GM19324 (cell line): ENCODE measurements at regions not wholly inside any gene's neighbourhood (a gene's known extent, or its start where the extent isn't known, plus 50 kb on each side); places are given as distances from the start of the nearest gene placed in this dataset.

Source experiments
- ATAC-seq: cut with Tn5 transposase; IDR thresholded peaks from one replicate; pipeline ENCODE4 v1.9.1; 2021; ENCODE audit warnings: mild to moderate bottlenecking, moderate library complexity; ENCODE audit not compliant: unreplicated experiment, low FRiP score

- ATAC-seq, result no peak
Measured at GRCh38 chr6:40197371-40197770, 263.1 kb upstream of the MOCS1 start.

- no peak for ATAC-seq
Measured at GRCh38 chr6:40196135-40196518, 261.9 kb upstream of the MOCS1 start.

GRCh38 chr6:40195428-40196134 lies 261.3 kb upstream of the MOCS1 start:
- ATAC-seq, result no peak

- no peak for ATAC-seq
Measured at GRCh38 chr6:40194447-40195170, 260.3 kb upstream of the MOCS1 start.

GRCh38 chr6:40192516-40192915 lies 258.3 kb upstream of the MOCS1 start:
- ATAC-seq, result no peak

- ATAC-seq, result no peak
Measured at GRCh38 chr6:40188931-40189330, 254.7 kb upstream of the MOCS1 start.

- no peak for ATAC-seq
Measured at GRCh38 chr6:40187535-40188144, 253.4 kb upstream of the MOCS1 start.

- no peak for ATAC-seq
Measured at GRCh38 chr6:40185486-40185885, 251.2 kb upstream of the MOCS1 start.

- ATAC-seq, result no peak
Measured at GRCh38 chr6:40183902-40184301, 249.6 kb upstream of the MOCS1 start.

GRCh38 chr6:40181367-40181766 lies 247.1 kb upstream of the MOCS1 start:
- ATAC-seq, result no peak

GRCh38 chr6:40180271-40180670 lies 246.0 kb upstream of the MOCS1 start:
- no peak for ATAC-seq

- ATAC-seq, result no peak
Measured at GRCh38 chr6:40179496-40179895, 245.2 kb upstream of the MOCS1 start.

- ATAC-seq, result no peak
Measured at GRCh38 chr6:40177598-40177997, 243.3 kb upstream of the MOCS1 start.

- ATAC-seq, result no peak
Measured at GRCh38 chr6:40176152-40176551, 241.9 kb upstream of the MOCS1 start.

GRCh38 chr6:40172272-40172671 lies 238.0 kb upstream of the MOCS1 start:
- ATAC-seq, result no peak

- no peak for ATAC-seq
Measured at GRCh38 chr6:40171343-40171742, 237.1 kb upstream of the MOCS1 start.

GRCh38 chr6:40170856-40171255 lies 236.6 kb upstream of the MOCS1 start:
- no peak for ATAC-seq

- ATAC-seq, result no peak
Measured at GRCh38 chr6:40169878-40170277, 235.6 kb upstream of the MOCS1 start.

GRCh38 chr6:40166963-40167362 lies 232.7 kb upstream of the MOCS1 start:
- ATAC-seq, result no peak

- no peak for ATAC-seq
Measured at GRCh38 chr6:40165036-40165709, 230.9 kb upstream of the MOCS1 start.

- no peak for ATAC-seq
Measured at GRCh38 chr6:40164345-40164755, 230.1 kb upstream of the MOCS1 start.
